HepG2 (cell line): ENCODE measurements at regions not wholly inside any gene's neighbourhood (a gene's known extent, or its start where the extent isn't known, plus 50 kb on each side); places are given as distances from the start of the nearest gene placed in this dataset.
A peak's percentile ranks its signal among the peaks of the same experiment; 100 is the strongest.

Experiments
- ATAC-seq: fragments of 200-7000 bp; cut with Tn5 transposase; 3 replicates; pipeline ENCODE4 v1.9.1; 2020; ENCODE audit warnings: mild to moderate bottlenecking, moderate library complexity
- BruUV-seq: library from RNA; stranded (reverse); fragments of 400-500 nt; replicated peaks from 2 replicates; lab custom pipeline; 2021; lab: Mats Ljungman, UMichigan
- CTCF ChIA-PET: fragments of 300-600 bp; formaldehyde crosslinking; extraction: SDS; loops from one replicate; lab custom pipeline; 2021; ENCODE audit warnings: low total read pairs, inconsistent platforms, low intra/inter-chr PET ratio; lab: Yijun Ruan, JAX
- POLR2A ChIA-PET: fragments of 350-600 bp; sonication (Branson Sonifier 250); formaldehyde crosslinking; loops from one replicate; lab custom pipeline; 2020; ENCODE audit warnings: antibody characterized with exemption, inconsistent platforms; lab: Yijun Ruan, JAX
- DNase-seq: peaks from one replicate; pipeline ENCODE4 v3.0.0-alpha.2; 2015; ENCODE audit warnings: low spot score
- FAIRE-seq: peaks from 3 replicates; lab custom pipeline; 2011; peaks lifted over from hg19 to GRCh38; lab: Jason Lieb, UNC
- H2AFZ ChIP-seq: one replicate; pipeline ENCODE4 v1.6.1; 2011; ENCODE audit warnings: low read length, inconsistent platforms
- H3K27ac ChIP-seq: fragments of 300-600 bp; 3 replicates; pipeline ENCODE4 v1.8.0; 2011; ENCODE audit warnings: mixed run types, mild to moderate bottlenecking, mixed read lengths, low read length, inconsistent platforms; ENCODE audit not compliant: insufficient read depth; ENCODE audit errors: extremely low read length
- H3K27me3 ChIP-seq, 2 experiments: fragments of 200-600 bp in 1 of 2; 2 replicates in 1 of 2; 3 replicates in 1 of 2; pipeline versions ENCODE4 v1.6.0 to v1.8.0; 2011; ENCODE audit warnings: low read length in 2 of 2, mild to moderate bottlenecking in 2 of 2, moderate library complexity in 2 of 2, inconsistent platforms in 1 of 2; ENCODE audit not compliant: insufficient read depth in 2 of 2, control insufficient read depth in 1 of 2
- H3K36me3 ChIP-seq, 2 experiments: fragments of 200-600 bp in 1 of 2; replicated peaks in 1 of 2; 2 replicates in 1 of 2; 3 replicates in 1 of 2; pipeline versions ENCODE4 v1.5.1 to v1.8.0; 2011; ENCODE audit warnings: low read length in 2 of 2, inconsistent platforms in 1 of 2; ENCODE audit not compliant: insufficient read depth in 2 of 2, control insufficient read depth in 1 of 2
- H3K4me1 ChIP-seq: 2 replicates; pipeline ENCODE4 v1.5.1; 2012; ENCODE audit warnings: low read length, inconsistent platforms; ENCODE audit not compliant: insufficient read depth
- H3K4me2 ChIP-seq: 2 replicates; pipeline ENCODE4 v1.6.0; 2011; ENCODE audit warnings: low read depth, low read length, inconsistent platforms
- H3K4me3 ChIP-seq, 3 experiments: fragments of 200-600 bp in 1 of 3; sonication (generic), shearing (Covaris generic) in 1 of 3; replicated peaks in 1 of 3; 2 replicates each; pipeline ENCODE4 v1.5.1; 2011 to 2016; ENCODE audit warnings: low read length in 3 of 3, inconsistent platforms in 2 of 3, low read depth in 2 of 3, mild to moderate bottlenecking in 2 of 3, control low read depth in 1 of 3, mixed read lengths in 1 of 3; ENCODE audit not compliant: insufficient read depth in 1 of 3
- H3K79me2 ChIP-seq: one replicate; pipeline ENCODE4 v1.6.1; 2011; ENCODE audit warnings: low read length, inconsistent platforms; ENCODE audit not compliant: insufficient read depth
- H3K9ac ChIP-seq: 2 replicates; pipeline ENCODE4 v1.6.0; 2011; ENCODE audit warnings: mild to moderate bottlenecking, low read depth, low read length, inconsistent platforms; ENCODE audit not compliant: insufficient read depth
- H3K9me3 ChIP-seq: 2 replicates; pipeline ENCODE4 v1.5.1; 2012; ENCODE audit warnings: mild to moderate bottlenecking, low read length
- H4K20me1 ChIP-seq: 2 replicates; pipeline ENCODE4 v1.6.0; 2011; ENCODE audit warnings: inconsistent platforms, mild to moderate bottlenecking, low read length, moderate library complexity; ENCODE audit not compliant: insufficient read depth
- CEBPG ChIP-seq: IDR thresholded peaks from 2 replicates; pipeline ENCODE4 v1.6.1; 2016
- CHCHD3 ChIP-seq: sonication (generic); formaldehyde crosslinking; IDR thresholded peaks from 2 replicates; pipeline ENCODE4 v1.8.0; 2022; ENCODE audit warnings: mild to moderate bottlenecking, missing genetic modification reagents, moderate library complexity
- KDM1A ChIP-seq: IDR thresholded peaks from 2 replicates; pipeline ENCODE4 v1.6.1; 2016; ENCODE audit warnings: missing compliant biosample characterization
- RFXAP ChIP-seq: sonication (generic); formaldehyde crosslinking; IDR thresholded peaks from 2 replicates; pipeline ENCODE4 v1.4.0; 2020; ENCODE audit warnings: missing genetic modification reagents, borderline replicate concordance
- ZNF24 ChIP-seq: fragments of 450-650 bp; IDR thresholded peaks from 2 replicates; pipeline ENCODE4 v1.6.1; 2017; ENCODE audit warnings: antibody characterized with exemption, mild to moderate bottlenecking
- ZNF446 ChIP-seq: sonication (generic); formaldehyde crosslinking; IDR thresholded peaks from 2 replicates; pipeline ENCODE4 v1.5.0; 2020; ENCODE audit warnings: mild to moderate bottlenecking, missing genetic modification reagents
- ZSCAN12 ChIP-seq: sonication (generic); formaldehyde crosslinking; IDR thresholded peaks from 2 replicates; pipeline ENCODE4 v1.9.0; 2021; ENCODE audit warnings: mild to moderate bottlenecking, missing genetic modification reagents
- WGBS: methylation state at CpG from one replicate; pipeline ENCODE4 v1.1.6; 2017; ENCODE audit warnings: low lambda C conversion rate; 5-methylcytosine and 5-hydroxymethylcytosine counted together
- in situ Hi-C: cut with HindIII; loops from 2 replicates; pipeline ENCODE4 v1.10.0; 2017; ENCODE audit warnings: low pct_unique_long_range_greater_than_20kb; ENCODE audit not compliant: extremely low pct_ligation_motif_present
- intact Hi-C: fragments of 100-400 bp; cut with micrococcal nuclease; formaldehyde crosslinking; loops from one replicate; pipeline ENCODE4 v1.10.0; 2022; ENCODE audit not compliant: unreplicated experiment
- TF ChIP-seq, protein P1 (sequence below): sonication (generic); formaldehyde crosslinking; IDR thresholded peaks from 2 replicates; pipeline ENCODE4 v1.4.0; 2020; ENCODE audit warnings: mild to moderate bottlenecking, low read depth, missing genetic modification reagents
- TF ChIP-seq, protein P2 (sequence below): sonication (generic); formaldehyde crosslinking; IDR thresholded peaks from 2 replicates; pipeline ENCODE4 v1.5.0; 2020; ENCODE audit warnings: mild to moderate bottlenecking, missing genetic modification reagents

DNA sequence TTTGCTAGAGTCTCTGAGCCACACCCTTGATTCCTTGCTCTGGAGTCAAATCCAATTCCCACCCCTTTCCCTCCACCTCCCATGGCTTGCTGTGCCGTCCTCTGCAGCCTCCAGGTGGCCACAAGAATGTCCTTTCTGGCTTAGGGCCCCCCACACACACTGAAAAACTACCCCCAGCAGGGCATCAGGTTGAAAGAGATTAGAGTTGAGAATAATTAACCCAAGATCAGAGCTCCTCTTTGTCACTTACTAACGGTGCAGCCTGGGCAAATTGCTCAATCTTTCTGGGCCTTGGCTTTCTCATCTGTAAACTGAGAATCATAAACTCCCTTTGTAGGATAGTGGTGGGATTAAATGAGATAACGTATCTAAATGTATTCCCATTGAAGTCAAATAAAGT lies 78.5 kb downstream of the MRPL46 start (continued):
- TF ChIP-seq ZNF446 (CRISPR knock-in tag) (no peak), ZNF24 (no peak), KDM1A (CRISPR knock-in tag) (no peak), CEBPG (CRISPR knock-in tag) (peak; percentile 93)
- TF ChIP-seq, protein P1, sequence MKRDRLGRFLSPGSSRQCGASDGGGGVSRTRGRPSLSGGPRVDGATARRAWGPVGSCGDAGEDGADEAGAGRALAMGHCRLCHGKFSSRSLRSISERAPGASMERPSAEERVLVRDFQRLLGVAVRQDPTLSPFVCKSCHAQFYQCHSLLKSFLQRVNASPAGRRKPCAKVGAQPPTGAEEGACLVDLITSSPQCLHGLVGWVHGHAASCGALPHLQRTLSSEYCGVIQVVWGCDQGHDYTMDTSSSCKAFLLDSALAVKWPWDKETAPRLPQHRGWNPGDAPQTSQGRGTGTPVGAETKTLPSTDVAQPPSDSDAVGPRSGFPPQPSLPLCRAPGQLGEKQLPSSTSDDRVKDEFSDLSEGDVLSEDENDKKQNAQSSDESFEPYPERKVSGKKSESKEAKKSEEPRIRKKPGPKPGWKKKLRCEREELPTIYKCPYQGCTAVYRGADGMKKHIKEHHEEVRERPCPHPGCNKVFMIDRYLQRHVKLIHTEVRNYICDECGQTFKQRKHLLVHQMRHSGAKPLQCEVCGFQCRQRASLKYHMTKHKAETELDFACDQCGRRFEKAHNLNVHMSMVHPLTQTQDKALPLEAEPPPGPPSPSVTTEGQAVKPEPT = no peak
- TF ChIP-seq, protein P2, sequence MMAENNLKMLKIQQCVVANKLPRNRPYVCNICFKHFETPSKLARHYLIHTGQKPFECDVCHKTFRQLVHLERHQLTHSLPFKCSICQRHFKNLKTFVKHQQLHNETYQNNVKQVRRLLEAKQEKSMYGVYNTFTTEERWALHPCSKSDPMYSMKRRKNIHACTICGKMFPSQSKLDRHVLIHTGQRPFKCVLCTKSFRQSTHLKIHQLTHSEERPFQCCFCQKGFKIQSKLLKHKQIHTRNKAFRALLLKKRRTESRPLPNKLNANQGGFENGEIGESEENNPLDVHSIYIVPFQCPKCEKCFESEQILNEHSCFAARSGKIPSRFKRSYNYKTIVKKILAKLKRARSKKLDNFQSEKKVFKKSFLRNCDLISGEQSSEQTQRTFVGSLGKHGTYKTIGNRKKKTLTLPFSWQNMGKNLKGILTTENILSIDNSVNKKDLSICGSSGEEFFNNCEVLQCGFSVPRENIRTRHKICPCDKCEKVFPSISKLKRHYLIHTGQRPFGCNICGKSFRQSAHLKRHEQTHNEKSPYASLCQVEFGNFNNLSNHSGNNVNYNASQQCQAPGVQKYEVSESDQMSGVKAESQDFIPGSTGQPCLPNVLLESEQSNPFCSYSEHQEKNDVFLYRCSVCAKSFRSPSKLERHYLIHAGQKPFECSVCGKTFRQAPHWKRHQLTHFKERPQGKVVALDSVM (CRISPR knock-in tag) = no peak

DNA sequence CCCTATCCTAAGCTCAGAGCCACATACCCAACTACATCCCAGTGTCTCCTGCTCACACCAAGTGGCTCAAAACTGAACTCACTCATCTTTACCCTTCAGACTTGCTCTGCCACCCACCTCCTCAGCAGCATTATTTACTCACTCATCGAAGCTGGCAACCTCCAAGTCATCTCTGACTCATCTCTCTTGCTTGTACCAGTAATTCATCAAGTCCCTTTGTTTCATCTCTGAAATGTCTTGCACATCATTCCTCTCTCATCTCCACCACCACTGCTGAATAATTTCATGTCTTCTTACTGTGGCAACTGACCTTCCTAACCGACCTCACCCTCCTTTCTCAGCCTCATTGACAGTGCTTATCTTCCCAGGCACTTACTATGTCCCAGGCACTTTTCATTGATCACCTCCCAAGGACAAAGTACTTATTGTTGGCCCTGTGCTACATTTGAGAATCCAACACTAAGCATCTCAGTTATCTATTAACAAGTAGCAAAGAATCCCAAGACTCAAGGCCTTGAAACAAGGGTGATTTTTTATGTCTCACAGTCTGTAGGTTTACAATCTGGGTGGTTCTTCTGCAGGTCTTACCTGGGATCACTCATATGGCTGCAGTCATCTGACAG lies 82.0 kb downstream of the MRPL46 start:
- peaks cover 48% of the 10 kb centered on the region for H3K4me1 ChIP-seq
- no peak for TF ChIP-seq ZSCAN12
- no peak for TF ChIP-seq RFXAP
- no peak for TF ChIP-seq CHCHD3 (CRISPR knock-in tag)
- TF ChIP-seq, all 625 proteins: peak for 0
- Histone ChIP-seq H3K9me3 (no peaks in the 10 kb centered on the region), H3K27me3 (no peaks in the 10 kb centered on the region; a peak in 1 of 5 replicates), H3K79me2 (no peaks in the 10 kb centered on the region), H3K36me3 (no peaks in the 10 kb centered on the region), H3K9ac (no peak overlapping the region), H2AFZ (no peak overlapping the region), H3K27ac (no peak overlapping the region), H3K4me2 (no peak overlapping the region), H4K20me1 (no peaks in the 10 kb centered on the region), H3K4me3 (no peak overlapping the region)
- BruUV-seq = no TSS peak
- DNase-seq (no peak), FAIRE-seq (no peak), ATAC-seq (no peak)
- in situ Hi-C loops (no loop called here), intact Hi-C loops (no loop called here)
- ChIA-PET POLR2A (no interaction called here), CTCF (no interaction called here)
- WGBS = 2% methylated on average over 2 of the region's 2 CpGs
